GM23248 (cell line): ENCODE measurements at regions not wholly inside any gene's neighbourhood (a gene's known extent, or its start where the extent isn't known, plus 50 kb on each side); places are given as distances from the start of the nearest gene placed in this dataset.

Experiments
- EZH2 ChIP-seq: fragments of 200-600 bp; sonication (generic); IDR thresholded peaks from 2 replicates; pipeline ENCODE4 v1.6.1; 2018; ENCODE audit warnings: antibody characterized with exemption, mild to moderate bottlenecking; ENCODE audit not compliant: insufficient read depth, poor library complexity, severe bottlenecking
- EZH2phosphoT487 ChIP-seq: fragments of 200-600 bp; sonication (generic); IDR thresholded peaks from 2 replicates; pipeline ENCODE4 v1.6.1; 2018; ENCODE audit warnings: antibody characterized with exemption, moderate library complexity, mild to moderate bottlenecking, low read depth; ENCODE audit not compliant: insufficient read depth

DNA sequence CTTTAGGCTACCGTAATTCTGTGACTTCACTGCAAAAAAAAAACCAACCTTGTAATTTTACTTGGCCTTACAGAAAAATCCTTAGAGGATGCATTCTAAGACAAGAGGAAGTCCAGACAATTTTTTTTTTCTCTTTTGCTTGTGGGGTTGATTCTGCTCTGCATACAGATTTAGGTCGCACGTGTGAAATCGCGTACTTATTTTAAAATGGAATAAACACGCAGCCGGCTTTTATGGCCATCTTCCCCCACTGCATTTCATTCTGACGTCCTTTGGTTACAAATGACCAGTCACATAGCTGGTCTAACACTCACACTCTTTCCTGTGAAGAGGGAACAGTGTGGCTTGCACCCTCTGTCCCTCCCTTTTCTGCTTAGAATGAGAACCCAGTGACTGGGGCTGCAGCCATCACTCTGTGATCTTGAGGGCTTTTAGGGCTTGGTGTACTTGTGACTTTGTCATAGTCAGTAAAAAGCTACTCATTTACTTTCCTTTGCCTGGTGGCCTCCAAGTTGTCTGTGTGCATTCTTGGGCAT lies 63.6 kb upstream of the CARD11 start:
- no peak for TF ChIP-seq EZH2phosphoT487
- no peak for TF ChIP-seq EZH2
